Activated CD4-positive, alpha-beta T cell treated with anti-CD3 and anti-CD28 coated beads, Interleukin-2, amount 50 U/mL, for 16 hours (primary cell): ENCODE measurements at regions not wholly inside any gene's neighbourhood (a gene's known extent, or its start where the extent isn't known, plus 50 kb on each side); places are given as distances from the start of the nearest gene placed in this dataset.
"Not testable (repeated sequence)": the region's sequence is repeated elsewhere in the genome, so short reads cannot be mapped to it uniquely, and the experiment has no call there.

Experiments
- DNase-seq: peaks from one replicate; pipeline ENCODE4 v3.0.0-alpha.2; 2020

- not testable (repeated sequence) for DNase-seq
Observed at GRCh38 chr9:41606961-41607547, 417.9 kb upstream of the ZNG1F start.

- DNase-seq, result not testable (repeated sequence)
Observed at GRCh38 chr9:41565572-41565971, 376.5 kb upstream of the ZNG1F start.
